Hepatocyte (in vitro differentiated cells): ENCODE measurements at regions not wholly inside any gene's neighbourhood (a gene's known extent, or its start where the extent isn't known, plus 50 kb on each side); places are given as distances from the start of the nearest gene placed in this dataset.

Experiments used
- DNase-seq: peaks from one replicate; pipeline ENCODE4 v3.0.0-alpha.2; 2016; ENCODE audit warnings: low spot score
- H2AFZ ChIP-seq: fragments of 200-600 bp; sonication (generic); 2 replicates; pipeline ENCODE4 v1.6.0; 2016; ENCODE audit warnings: antibody characterized with exemption, mild to moderate bottlenecking
- H3K27ac ChIP-seq: fragments of 200-600 bp; sonication (generic); 2 replicates; pipeline ENCODE4 v1.5.1; 2016; ENCODE audit warnings: mild to moderate bottlenecking
- H3K27me3 ChIP-seq: fragments of 200-600 bp; sonication (generic); 2 replicates; pipeline ENCODE4 v1.6.1; 2016
- H3K36me3 ChIP-seq: fragments of 200-600 bp; sonication (generic); replicated peaks from 2 replicates; pipeline ENCODE4 v1.5.1; 2016; ENCODE audit warnings: low read depth; ENCODE audit not compliant: insufficient read depth
- H3K4me1 ChIP-seq: fragments of 200-600 bp; sonication (generic); 2 replicates; pipeline ENCODE4 v1.5.1; 2016; ENCODE audit warnings: mild to moderate bottlenecking, moderate library complexity; ENCODE audit not compliant: insufficient read depth
- H3K4me2 ChIP-seq: fragments of 200-600 bp; sonication (generic); 2 replicates; pipeline ENCODE4 v1.6.0; 2016
- H3K4me3 ChIP-seq: fragments of 200-600 bp; sonication (generic); 2 replicates; pipeline ENCODE4 v1.5.1; 2016; ENCODE audit warnings: mild to moderate bottlenecking
- H3K79me2 ChIP-seq: fragments of 200-600 bp; sonication (generic); 2 replicates; pipeline ENCODE4 v1.6.0; 2017; ENCODE audit warnings: mild to moderate bottlenecking
- H3K9me2 ChIP-seq: fragments of 200-600 bp; sonication (generic); replicated peaks from 2 replicates; pipeline ENCODE4 v1.6.0; 2017; ENCODE audit warnings: mild to moderate bottlenecking; ENCODE audit not compliant: insufficient read depth
- H3K9me3 ChIP-seq: fragments of 200-600 bp; sonication (generic); 2 replicates; pipeline ENCODE4 v1.5.1; 2016; ENCODE audit warnings: low read depth, mild to moderate bottlenecking
- H4K20me1 ChIP-seq: fragments of 200-600 bp; sonication (generic); 2 replicates; pipeline ENCODE4 v1.6.0; 2016; ENCODE audit warnings: mild to moderate bottlenecking; ENCODE audit not compliant: insufficient read depth, poor library complexity, severe bottlenecking
- CTCF ChIP-seq: fragments of 200-600 bp; sonication (generic); IDR thresholded peaks from 2 replicates; pipeline ENCODE4 v1.5.1; 2016; ENCODE audit warnings: antibody characterized with exemption, mild to moderate bottlenecking; ENCODE audit not compliant: poor library complexity
- EZH2 ChIP-seq: fragments of 200-600 bp; sonication (generic); IDR thresholded peaks from 2 replicates; pipeline ENCODE4 v1.6.1; 2016; ENCODE audit warnings: antibody characterized with exemption, mild to moderate bottlenecking, borderline replicate concordance
- EZH2phosphoT487 ChIP-seq: fragments of 200-600 bp; sonication (generic); IDR thresholded peaks from one replicate; pipeline ENCODE4 v1.6.1; 2018; ENCODE audit warnings: antibody characterized with exemption, mild to moderate bottlenecking, low read depth, moderate library complexity; ENCODE audit not compliant: unreplicated experiment, severe bottlenecking
- WGBS: methylation state at CpG from one replicate; pipeline ENCODE4 v1.1.6; 2016; ENCODE audit warnings: low lambda C conversion rate; ENCODE audit errors: missing lambda C conversion rate; 5-methylcytosine and 5-hydroxymethylcytosine counted together

- Histone ChIP-seq H2AFZ (peak overlapping the region; percentile 1), H3K27me3 (peaks cover 17% of the 10 kb centered on the region)
- TF ChIP-seq CTCF (peak; percentile 85), EZH2 (no peak)
Measured at GRCh38 chr20:1802385-1803060, 92.7 kb upstream of the SIRPA start.

GRCh38 chr20:1801929-1802306 lies 93.3 kb upstream of the SIRPA start:
- peak overlapping the region; percentile 100 for H3K4me2 ChIP-seq
- 50% methylated on average over 6 of the region's 6 CpGs for WGBS
- TF ChIP-seq EZH2 = no peak
- no peak for TF ChIP-seq EZH2phosphoT487
- TF ChIP-seq CTCF = no peak
- no peaks in the 10 kb centered on the region for H3K9me2 ChIP-seq
- H3K79me2 ChIP-seq = no peaks in the 10 kb centered on the region
- no peaks in the 10 kb centered on the region for H4K20me1 ChIP-seq
- no peaks in the 10 kb centered on the region for H3K36me3 ChIP-seq
- H3K4me3 ChIP-seq = no peak overlapping the region
- no peak for DNase-seq
- no peaks in the 10 kb centered on the region for H3K9me3 ChIP-seq
- H3K4me1 ChIP-seq = no peaks in the 10 kb centered on the region
- no peak overlapping the region for H3K27ac ChIP-seq
- H2AFZ ChIP-seq = no peak overlapping the region
- peaks cover 17% of the 10 kb centered on the region for H3K27me3 ChIP-seq

More at GRCh38 chr20:1802385-1803060, 92.7 kb upstream of the SIRPA start:
- DNase-seq = peak; percentile 86
- H3K4me2 ChIP-seq = peak overlapping the region; percentile 100
- H3K4me1 ChIP-seq = no peaks in the 10 kb centered on the region
- no peaks in the 10 kb centered on the region for H3K79me2 ChIP-seq
- 3% methylated on average over 35 of the region's 35 CpGs for WGBS
- H3K36me3 ChIP-seq = no peaks in the 10 kb centered on the region
- H4K20me1 ChIP-seq = no peaks in the 10 kb centered on the region
- no peaks in the 10 kb centered on the region for H3K9me3 ChIP-seq
- peak overlapping the region; percentile 7 for H3K4me3 ChIP-seq
- no peaks in the 10 kb centered on the region for H3K9me2 ChIP-seq
- no peak overlapping the region for H3K27ac ChIP-seq

GRCh38 chr20:1801225-1801928 lies 93.8 kb upstream of the SIRPA start:
- no peak for TF ChIP-seq CTCF
- no peak for TF ChIP-seq EZH2phosphoT487
- no peak for TF ChIP-seq EZH2
- DNase-seq = no peak
- Histone ChIP-seq H3K27me3 (peaks cover 17% of the 10 kb centered on the region), H3K4me1 (no peaks in the 10 kb centered on the region), H3K9me3 (no peaks in the 10 kb centered on the region), H2AFZ (no peak overlapping the region), H3K4me2 (no peak overlapping the region), H3K4me3 (no peak overlapping the region), H4K20me1 (no peaks in the 10 kb centered on the region), H3K27ac (no peak overlapping the region), H3K79me2 (no peaks in the 10 kb centered on the region), H3K9me2 (no peaks in the 10 kb centered on the region), H3K36me3 (no peaks in the 10 kb centered on the region)
- 77% methylated on average over 5 of the region's 5 CpGs for WGBS
